GM18519 (cell line): ENCODE measurements at regions not wholly inside any gene's neighbourhood (a gene's known extent, or its start where the extent isn't known, plus 50 kb on each side); places are given as distances from the start of the nearest gene placed in this dataset.

Experiments
- ATAC-seq: cut with Tn5 transposase; IDR thresholded peaks from one replicate; pipeline ENCODE4 v1.9.1; 2021; ENCODE audit warnings: mild to moderate bottlenecking, moderate library complexity; ENCODE audit not compliant: unreplicated experiment, low FRiP score

- no peak for ATAC-seq
Observed at GRCh38 chr2:41355794-41356193, 692.0 kb upstream of the PKDCC start.

DNA sequence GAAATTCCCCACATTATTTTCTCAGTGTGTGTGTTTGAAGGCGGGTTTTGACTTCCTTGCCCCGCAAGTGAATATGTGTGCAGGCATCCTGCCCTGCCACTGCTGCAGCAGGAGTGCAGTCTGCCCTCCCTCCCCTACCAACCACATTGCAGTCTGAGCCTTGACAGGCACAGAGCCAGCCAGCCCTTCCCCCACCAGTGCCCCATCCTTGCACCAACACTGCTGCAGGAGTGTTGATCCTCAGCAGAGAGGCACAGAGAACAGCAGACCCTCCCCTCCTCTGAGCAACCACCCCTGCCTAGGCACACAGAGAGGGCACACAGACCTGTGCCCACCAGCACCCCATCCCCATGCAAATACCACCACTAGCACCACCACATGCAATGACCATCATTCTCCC, 683.0 kb upstream of the PKDCC start:
- ATAC-seq = no peak

- ATAC-seq = no peak
Observed at GRCh38 chr2:41375901-41376300, 671.9 kb upstream of the PKDCC start.

DNA sequence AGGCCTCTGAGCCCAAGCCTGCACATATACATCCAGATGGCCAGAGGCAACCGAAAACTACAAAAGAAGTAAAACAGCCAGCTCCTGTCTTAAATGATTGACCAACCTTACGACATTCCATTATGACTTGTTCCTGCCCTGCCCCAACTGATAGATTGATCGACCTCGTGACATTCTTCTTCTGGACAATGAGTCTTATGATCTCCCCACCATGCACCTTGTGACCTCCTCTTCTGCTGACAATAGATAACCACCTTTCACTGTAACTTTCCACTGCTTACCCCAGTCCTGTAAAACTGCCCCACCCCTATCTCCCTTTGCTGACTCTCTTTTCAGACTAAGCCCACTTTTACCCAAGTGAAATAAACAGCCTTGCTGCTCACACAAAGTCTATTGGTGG, 670.0 kb upstream of the PKDCC start:
- no peak for ATAC-seq

- no peak for ATAC-seq
Observed at GRCh38 chr2:41378420-41378819, 669.4 kb upstream of the PKDCC start.

DNA sequence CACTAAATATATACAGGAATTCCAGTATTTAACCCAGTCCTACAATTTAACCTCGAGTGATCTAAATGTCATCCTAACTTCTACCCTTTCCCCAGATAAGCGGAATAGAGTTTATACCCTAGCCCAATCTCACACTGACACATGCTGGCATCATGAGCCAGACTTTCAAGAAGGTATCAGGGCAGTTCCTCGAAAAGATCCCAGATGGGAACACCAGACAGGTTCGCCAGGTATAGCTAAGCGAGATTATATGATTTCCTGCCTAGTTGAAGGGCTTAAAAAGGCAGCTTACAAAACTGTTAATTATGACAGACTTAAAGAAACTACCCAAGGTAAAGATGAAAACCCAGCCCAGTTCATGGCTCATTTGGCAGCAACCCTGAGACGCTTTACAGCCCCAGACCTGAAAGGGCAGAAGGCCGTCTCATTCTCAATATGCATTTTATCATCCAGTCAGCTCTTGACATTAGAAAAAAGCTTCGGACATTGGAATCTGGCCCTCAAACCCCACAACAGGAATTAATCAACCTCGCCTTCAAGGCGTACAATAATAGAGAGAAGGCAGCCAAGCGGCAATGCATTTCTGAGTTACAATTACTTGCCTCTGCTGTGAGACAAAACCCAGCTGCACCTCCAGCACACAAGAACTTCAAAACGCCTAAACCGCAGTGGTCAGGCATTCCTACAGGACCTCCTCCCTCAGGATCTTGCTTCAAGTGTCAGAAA, 668.2 kb upstream of the PKDCC start:
- ATAC-seq = no peak

DNA sequence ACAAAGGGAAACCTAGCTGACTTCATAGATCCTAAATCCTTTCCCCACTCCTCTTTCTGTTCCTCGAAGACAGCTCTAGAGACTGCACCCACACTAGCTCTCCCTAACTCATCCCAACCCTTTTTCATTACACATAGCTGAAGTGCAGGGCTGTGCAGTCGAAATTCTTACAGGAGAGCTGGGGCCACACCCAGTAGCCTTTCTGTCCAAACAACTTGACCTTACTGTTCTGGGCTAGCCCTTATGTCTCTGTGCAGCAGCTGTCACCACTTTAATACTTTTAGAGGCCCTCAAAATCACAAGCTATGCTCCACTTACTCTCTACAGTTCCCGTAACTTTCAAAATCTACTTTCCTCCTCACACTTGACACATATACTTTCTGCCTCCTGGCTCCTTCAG, 666.1 kb upstream of the PKDCC start:
- ATAC-seq = no peak

GRCh38 chr2:41387519-41387918, 660.3 kb upstream of the PKDCC start:
- no peak for ATAC-seq

GRCh38 chr2:41393621-41394020, 654.2 kb upstream of the PKDCC start:
- ATAC-seq = no peak

GRCh38 chr2:41394541-41394940, 653.3 kb upstream of the PKDCC start:
- ATAC-seq = no peak

GRCh38 chr2:41395692-41396091, 652.1 kb upstream of the PKDCC start:
- no peak for ATAC-seq

GRCh38 chr2:41399437-41400087, 648.3 kb upstream of the PKDCC start:
- ATAC-seq = no peak

DNA sequence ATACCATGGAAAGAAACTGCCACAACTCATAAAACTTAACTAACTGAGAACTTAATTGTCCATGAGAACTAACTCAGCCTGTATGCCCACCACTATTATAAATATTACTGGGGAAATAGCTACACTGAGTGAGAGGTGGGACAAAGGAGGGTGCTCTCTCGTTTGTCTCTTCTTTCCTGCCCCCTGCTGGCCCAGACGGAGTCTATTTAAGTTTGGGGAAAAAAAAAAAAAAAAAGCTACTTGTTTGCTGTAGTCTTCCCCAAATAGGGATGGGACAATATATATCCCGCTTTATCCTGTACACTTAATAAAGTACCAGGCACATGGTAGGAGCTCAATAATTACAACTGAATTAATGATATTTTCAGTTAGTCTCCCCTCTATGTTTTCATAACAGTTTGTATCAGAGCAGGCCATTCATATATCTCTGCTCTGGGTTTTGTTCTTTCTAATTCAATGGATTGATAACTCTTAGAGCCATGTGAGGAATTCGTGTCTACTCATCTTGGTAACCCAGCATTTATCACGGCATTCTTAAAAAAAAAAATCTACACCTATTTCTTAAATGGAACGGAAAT, 647.6 kb upstream of the PKDCC start:
- peak; percentile 53 for ATAC-seq

DNA sequence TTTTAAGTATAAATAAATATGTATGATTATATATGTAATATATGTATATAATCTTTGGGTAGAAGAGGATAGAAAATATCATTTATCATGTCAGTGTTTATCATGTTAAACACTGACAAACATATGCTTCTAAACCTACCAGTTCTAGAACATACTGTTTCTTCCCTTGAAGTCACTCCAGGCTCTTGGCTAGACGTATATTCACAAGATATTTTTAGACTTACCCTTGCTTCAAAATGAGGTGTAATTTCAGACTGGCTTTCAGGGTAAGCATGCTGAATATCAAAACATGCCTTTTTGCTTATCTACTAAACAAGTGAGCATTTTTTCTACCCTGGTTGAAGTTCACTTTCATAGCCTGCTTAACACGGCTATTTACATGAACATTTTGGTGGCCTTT, 642.4 kb upstream of the PKDCC start:
- ATAC-seq = no peak

GRCh38 chr2:41409328-41409727, 638.5 kb upstream of the PKDCC start:
- no peak for ATAC-seq

DNA sequence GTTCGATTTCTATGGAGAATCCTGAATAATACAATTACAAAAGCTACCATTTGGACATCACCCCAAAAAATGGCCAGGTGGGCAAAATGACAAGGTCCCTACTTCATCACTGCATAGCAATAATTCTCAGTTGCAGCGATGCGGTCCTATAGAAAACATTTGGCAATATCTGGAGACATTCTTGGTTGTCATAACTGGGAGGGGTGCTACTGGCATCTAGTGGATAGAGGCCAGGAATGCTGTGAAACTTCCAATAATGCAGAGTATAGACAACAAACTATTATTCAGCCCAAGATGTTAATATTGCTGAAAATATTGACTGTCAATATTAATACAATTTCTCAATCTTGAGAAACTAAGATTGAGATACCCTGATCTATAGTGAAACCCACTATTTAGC, 637.8 kb upstream of the PKDCC start:
- ATAC-seq = no peak

GRCh38 chr2:41413813-41414485, 633.9 kb upstream of the PKDCC start:
- no peak for ATAC-seq

DNA sequence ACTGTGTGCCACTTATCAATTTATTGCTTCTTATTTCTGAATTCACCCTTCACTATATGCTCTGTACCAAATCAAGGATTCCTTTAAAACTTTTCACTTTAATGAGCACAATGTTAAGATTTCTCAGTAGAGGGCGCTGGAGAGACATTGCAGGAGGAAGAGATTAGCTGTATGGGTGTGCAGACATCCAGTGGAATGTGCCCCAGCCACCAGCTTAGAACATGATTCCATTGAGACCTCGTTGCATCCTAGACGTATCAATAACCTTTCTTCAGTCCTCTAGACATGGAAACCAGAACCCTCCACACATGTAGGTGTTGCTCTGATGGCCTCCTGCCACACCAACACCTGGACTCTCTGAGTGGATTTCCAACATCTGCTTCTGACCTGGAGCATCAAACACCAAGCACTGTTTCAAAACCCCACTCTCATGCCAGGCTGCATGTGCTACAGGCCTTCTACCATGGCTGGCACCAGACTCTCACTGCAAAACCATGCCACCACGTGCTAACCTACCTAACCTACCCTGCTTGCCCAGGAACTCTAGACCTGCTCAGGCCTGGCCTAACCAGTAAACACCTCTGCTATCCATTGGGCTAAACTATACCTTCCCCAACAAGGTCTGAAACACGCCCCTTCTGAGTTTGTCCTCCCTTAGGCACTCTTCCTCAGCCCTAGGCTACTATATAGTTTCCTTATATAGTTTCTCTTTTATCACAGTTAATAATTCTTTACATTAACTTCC, 633.2 kb upstream of the PKDCC start:
- ATAC-seq = peak; percentile 62

DNA sequence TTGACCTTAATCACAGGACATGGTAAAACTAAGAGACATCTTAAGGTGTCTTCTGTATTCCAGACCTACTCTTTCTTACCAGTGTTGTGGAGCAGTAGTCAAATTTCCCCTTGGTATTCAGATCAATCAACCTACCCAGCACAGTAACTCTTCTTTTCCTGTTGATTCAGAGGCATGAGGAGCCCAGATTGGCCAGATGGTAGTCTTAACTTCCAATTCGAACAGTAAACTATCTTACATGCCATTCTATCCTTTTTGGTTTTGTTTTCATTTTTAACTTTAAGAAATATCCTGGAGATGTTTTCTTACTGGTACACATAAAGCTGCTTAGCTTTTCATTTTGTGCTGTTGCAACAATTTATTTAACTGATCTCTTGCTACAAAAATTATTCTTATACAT, 630.3 kb upstream of the PKDCC start:
- ATAC-seq = no peak

DNA sequence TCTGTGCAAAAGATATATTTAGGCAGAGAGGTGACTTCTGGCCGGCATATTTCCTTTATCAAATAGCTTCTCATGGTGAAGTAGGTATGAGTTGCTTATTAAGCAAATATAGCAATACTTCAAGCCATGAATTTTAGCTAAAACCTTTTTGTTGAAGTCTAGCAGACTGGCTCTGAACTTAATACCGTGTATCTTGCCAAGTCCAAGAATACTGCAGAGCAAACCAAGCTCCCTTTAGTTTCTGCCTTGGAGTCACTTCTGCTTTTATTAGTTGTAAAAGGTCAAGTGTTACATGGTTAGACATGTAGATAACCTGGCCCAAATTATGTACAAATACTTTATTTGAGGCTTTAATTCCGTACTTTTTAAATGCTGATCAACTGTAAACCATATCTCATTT, 627.6 kb upstream of the PKDCC start:
- ATAC-seq = no peak

DNA sequence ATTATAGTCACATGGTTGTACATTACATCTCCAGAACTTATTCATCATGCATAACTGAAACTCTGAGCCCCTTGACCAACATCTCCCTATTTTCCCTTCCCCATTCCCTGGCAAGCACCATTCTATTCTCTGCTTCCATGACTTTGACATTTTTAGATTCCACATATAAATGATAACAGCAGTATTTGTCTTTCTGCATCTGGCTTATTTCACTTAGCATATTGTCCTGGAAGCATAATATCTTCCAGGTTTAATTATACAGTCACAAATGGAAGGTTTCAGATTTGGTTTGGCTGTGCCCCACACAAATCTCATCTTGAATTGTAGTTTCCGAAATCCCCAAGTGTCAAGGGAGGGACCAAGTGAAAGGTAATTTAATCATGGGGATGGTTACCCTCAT, 626.9 kb upstream of the PKDCC start:
- ATAC-seq = no peak
